ENCODE measurements at regions not wholly inside any gene's neighbourhood (a gene's known extent, or its start where the extent isn't known, plus 50 kb on each side); places are given as distances from the start of the nearest gene placed in this dataset.

- TF ChIP-seq CTCF (conservative IDR thresholded peaks at IDR 0.05) (no peak), EZH2 (IDR thresholded peaks at IDR 0.05; ENCODE audit: low read depth) (no peak)
Observed at GRCh38 chr2:146213674-146214073, 1631.2 kb upstream of the ACVR2A start.
